ENCODE measurements at regions not wholly inside any gene's neighbourhood (a gene's known extent, or its start where the extent isn't known, plus 50 kb on each side); places are given as distances from the start of the nearest gene placed in this dataset.

DNA sequence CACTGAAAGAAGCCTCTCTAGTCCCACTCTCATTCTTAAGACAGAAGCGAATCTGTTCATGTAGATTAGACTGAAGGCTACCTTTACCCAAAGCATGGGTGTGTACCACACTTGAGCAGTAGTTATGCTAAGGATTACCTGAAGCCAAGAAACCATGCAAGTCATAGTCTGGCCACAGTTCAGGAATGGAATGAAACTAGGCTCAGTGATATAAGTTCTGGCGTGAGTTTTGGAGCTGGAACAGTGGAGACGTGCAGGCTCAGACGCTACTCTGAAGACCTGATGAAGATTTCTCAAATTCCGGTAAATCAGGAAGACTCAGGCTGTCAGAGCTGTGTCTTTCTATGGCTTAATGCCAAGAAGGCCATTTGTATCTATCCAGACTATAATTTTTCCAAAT, 219.9 kb downstream of the HDGFL1 start:
- TF ChIP-seq, protein P1, sequence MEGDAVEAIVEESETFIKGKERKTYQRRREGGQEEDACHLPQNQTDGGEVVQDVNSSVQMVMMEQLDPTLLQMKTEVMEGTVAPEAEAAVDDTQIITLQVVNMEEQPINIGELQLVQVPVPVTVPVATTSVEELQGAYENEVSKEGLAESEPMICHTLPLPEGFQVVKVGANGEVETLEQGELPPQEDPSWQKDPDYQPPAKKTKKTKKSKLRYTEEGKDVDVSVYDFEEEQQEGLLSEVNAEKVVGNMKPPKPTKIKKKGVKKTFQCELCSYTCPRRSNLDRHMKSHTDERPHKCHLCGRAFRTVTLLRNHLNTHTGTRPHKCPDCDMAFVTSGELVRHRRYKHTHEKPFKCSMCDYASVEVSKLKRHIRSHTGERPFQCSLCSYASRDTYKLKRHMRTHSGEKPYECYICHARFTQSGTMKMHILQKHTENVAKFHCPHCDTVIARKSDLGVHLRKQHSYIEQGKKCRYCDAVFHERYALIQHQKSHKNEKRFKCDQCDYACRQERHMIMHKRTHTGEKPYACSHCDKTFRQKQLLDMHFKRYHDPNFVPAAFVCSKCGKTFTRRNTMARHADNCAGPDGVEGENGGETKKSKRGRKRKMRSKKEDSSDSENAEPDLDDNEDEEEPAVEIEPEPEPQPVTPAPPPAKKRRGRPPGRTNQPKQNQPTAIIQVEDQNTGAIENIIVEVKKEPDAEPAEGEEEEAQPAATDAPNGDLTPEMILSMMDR (IDR thresholded peaks at IDR 0.05; ENCODE audit: low read depth, low read length, poor library complexity, severe bottlenecking): no peak
- TF ChIP-seq EZH2phosphoT487 (IDR thresholded peaks at IDR 0.05; ENCODE audit: borderline replicate concordance, low read length): no peak

Data from DOHH2 (cell line).